Brain microvascular endothelial cell (primary cell): ENCODE measurements at regions not wholly inside any gene's neighbourhood (a gene's known extent, or its start where the extent isn't known, plus 50 kb on each side); places are given as distances from the start of the nearest gene placed in this dataset.

Source experiments
- DNase-seq: peaks from one replicate; pipeline ENCODE4 v3.0.0-alpha.2; 2020
- H3K27ac ChIP-seq: fragments of 250-450 bp; sonication (Bioruptor Pico); 2 replicates; pipeline ENCODE4 v1.5.1; 2020; ENCODE audit warnings: mild to moderate bottlenecking, moderate library complexity
- H3K27me3 ChIP-seq: fragments of 250-450 bp; sonication (Bioruptor Pico); replicated peaks from 2 replicates; pipeline ENCODE4 v1.5.1; 2020; ENCODE audit warnings: mild to moderate bottlenecking
- H3K36me3 ChIP-seq: fragments of 250-450 bp; sonication (Bioruptor Pico); replicated peaks from 2 replicates; pipeline ENCODE4 v1.5.1; 2020; ENCODE audit warnings: mild to moderate bottlenecking
- H3K4me3 ChIP-seq: 2 replicates; pipeline ENCODE4 v1.5.1; 2011; ENCODE audit warnings: low read depth, mild to moderate bottlenecking, control low read depth, low read length, moderate library complexity
- CTCF ChIP-seq: IDR thresholded peaks from 2 replicates; pipeline ENCODE4 v1.5.1; 2011; ENCODE audit warnings: low read depth, mild to moderate bottlenecking, moderate library complexity, low read length, control low read depth, inconsistent platforms; ENCODE audit errors: missing control alignments
- in situ Hi-C: cut with HindIII; loops from 2 replicates; pipeline ENCODE4 v1.10.0; 2017; ENCODE audit warnings: low sequenced_read_pairs, low pct_ligation_motif_present

GRCh38 chr2:240295256-240296103 is 140.0 kb upstream of the GPC1 start:
- TF ChIP-seq CTCF = no peak
- no peaks in the 10 kb centered on the region for H3K36me3 ChIP-seq
- H3K27ac ChIP-seq = no peak overlapping the region
- no peak overlapping the region for H3K4me3 ChIP-seq
- H3K27me3 ChIP-seq = no peaks in the 10 kb centered on the region
- peak; percentile 50 for DNase-seq
- in situ Hi-C loops = no loop called here

GRCh38 chr2:240296104-240296406 is 139.4 kb upstream of the GPC1 start:
- Histone ChIP-seq H3K27ac (no peak overlapping the region), H3K27me3 (no peaks in the 10 kb centered on the region), H3K4me3 (no peak overlapping the region), H3K36me3 (no peaks in the 10 kb centered on the region)
- DNase-seq = no peak
- no peak for TF ChIP-seq CTCF
- in situ Hi-C loops = no loop called here

GRCh38 chr2:240296476-240297255 is 138.8 kb upstream of the GPC1 start:
- in situ Hi-C loops = no loop called here
- Histone ChIP-seq H3K36me3 (no peaks in the 10 kb centered on the region), H3K4me3 (no peak overlapping the region), H3K27me3 (no peaks in the 10 kb centered on the region), H3K27ac (no peak overlapping the region)
- no peak for TF ChIP-seq CTCF
- no peak for DNase-seq

GRCh38 chr2:240297256-240298116 is 138.0 kb upstream of the GPC1 start:
- in situ Hi-C loops = no loop called here
- Histone ChIP-seq H3K4me3 (no peak overlapping the region), H3K27ac (no peak overlapping the region), H3K27me3 (no peaks in the 10 kb centered on the region), H3K36me3 (no peaks in the 10 kb centered on the region)
- DNase-seq = no peak
- no peak for TF ChIP-seq CTCF

- Histone ChIP-seq H3K4me3 (no peak overlapping the region), H3K27ac (no peak overlapping the region), H3K27me3 (no peaks in the 10 kb centered on the region), H3K36me3 (no peaks in the 10 kb centered on the region)
- no peak for DNase-seq
- in situ Hi-C loops = no loop called here
- TF ChIP-seq CTCF = no peak
These were observed 137.2 kb upstream of the GPC1 start for GRCh38 chr2:240298117-240298790.
